D721Med (cell line): ENCODE measurements at regions not wholly inside any gene's neighbourhood (a gene's known extent, or its start where the extent isn't known, plus 50 kb on each side); places are given as distances from the start of the nearest gene placed in this dataset.

ENCODE experiments used
- DNase-seq: peaks from one replicate; pipeline ENCODE4 v3.0.0; 2011; ENCODE audit warnings: low spot score; ENCODE audit not compliant: insufficient read length
- FAIRE-seq: peaks from 2 replicates; lab custom pipeline; 2011; peaks lifted over from hg19 to GRCh38; lab: Jason Lieb, UNC
- TF ChIP-seq, protein P1 (sequence below): IDR thresholded peaks from 2 replicates; pipeline ENCODE4 v1.5.1; 2012; ENCODE audit warnings: mild to moderate bottlenecking, control low read depth; ENCODE audit not compliant: insufficient read depth; ENCODE audit errors: missing control alignments

DNA sequence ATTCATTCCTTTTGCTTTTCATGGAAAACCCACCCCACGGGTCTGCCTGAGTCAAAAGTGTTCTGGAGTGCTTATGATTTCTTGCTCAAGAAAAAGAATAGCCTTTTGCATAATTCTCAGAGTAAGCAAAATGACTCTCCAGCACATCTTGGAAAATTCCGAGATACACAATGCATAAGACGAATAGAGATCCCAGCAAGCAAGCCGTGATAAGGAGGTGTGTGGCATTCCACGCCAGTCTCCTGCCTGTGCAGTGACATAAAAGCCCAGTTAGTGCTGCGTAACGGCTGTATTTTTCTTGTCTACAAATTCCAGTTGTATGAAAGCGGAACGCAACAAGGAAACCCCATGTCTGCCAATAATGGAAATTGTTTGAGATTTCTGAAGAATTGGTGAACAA, 237.9 kb upstream of the GATB start:
- DNase-seq (no peak), FAIRE-seq (no peak)
- TF ChIP-seq, protein P1, sequence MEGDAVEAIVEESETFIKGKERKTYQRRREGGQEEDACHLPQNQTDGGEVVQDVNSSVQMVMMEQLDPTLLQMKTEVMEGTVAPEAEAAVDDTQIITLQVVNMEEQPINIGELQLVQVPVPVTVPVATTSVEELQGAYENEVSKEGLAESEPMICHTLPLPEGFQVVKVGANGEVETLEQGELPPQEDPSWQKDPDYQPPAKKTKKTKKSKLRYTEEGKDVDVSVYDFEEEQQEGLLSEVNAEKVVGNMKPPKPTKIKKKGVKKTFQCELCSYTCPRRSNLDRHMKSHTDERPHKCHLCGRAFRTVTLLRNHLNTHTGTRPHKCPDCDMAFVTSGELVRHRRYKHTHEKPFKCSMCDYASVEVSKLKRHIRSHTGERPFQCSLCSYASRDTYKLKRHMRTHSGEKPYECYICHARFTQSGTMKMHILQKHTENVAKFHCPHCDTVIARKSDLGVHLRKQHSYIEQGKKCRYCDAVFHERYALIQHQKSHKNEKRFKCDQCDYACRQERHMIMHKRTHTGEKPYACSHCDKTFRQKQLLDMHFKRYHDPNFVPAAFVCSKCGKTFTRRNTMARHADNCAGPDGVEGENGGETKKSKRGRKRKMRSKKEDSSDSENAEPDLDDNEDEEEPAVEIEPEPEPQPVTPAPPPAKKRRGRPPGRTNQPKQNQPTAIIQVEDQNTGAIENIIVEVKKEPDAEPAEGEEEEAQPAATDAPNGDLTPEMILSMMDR, result no peak

DNA sequence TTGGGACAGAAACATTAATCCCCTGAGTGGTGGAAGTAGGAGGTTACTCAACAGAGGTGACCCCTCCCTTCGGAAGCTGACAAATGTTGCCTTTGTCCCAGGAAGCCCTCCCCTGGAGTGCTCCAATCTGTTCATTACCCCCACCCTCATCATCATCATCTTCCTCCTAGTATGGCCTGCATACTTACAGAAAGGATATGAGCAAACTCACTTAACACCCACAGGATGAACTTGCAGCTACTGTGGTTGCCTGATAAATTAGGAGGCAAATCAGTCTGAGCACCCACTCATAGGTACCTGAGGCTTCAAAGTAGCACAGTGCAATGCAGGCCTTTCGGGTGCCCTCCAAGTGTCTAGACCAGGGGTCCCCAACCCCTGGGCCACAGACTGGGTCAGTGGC, 236.7 kb upstream of the GATB start:
- no peak for DNase-seq
- FAIRE-seq, result no peak

DNA sequence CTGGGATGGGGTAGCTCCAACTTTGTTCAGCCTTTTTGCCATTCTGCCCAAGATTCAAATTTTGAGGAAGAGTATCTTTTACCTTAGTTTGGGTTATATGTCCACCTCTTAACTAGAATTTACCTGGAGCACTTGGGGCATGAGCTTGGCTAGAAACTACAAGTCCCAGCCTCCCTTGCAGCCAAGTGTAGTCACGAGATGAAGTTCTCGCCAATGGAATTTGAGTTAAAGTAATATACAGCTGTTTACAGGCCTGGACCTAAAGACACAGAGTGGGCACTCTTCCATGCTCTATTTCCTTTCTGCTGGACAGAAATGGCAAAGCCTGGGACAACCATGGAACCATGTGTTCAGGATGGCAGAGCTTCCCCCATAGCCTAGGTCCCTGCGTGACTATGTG, 233.6 kb upstream of the GATB start:
- FAIRE-seq (no peak), DNase-seq (no peak)
- TF ChIP-seq, protein P1, result no peak

More for the DNA sequence above, 236.7 kb upstream of the GATB start:
- TF ChIP-seq, protein P1, result no peak

DNA sequence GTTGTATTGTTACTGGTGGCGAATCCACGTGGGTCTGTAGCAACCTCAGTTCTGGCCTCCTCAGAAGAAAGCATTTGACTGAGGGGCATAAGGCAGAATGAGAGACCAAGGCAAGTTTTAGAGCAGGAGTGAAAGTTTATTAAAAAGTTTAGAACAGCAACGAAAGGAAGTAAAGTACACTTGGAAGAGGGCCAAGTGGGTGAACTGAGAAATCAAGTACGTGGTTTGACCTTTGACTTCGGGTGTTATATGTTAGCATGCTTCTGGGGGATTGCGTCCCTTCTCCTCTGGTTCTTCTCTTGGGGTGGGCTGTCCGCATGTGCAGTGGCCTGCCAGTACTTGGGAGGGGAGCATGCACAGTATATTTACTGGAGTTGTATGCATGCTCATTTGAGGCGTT, 232.7 kb upstream of the GATB start:
- no peak for FAIRE-seq
- TF ChIP-seq, protein P1, result no peak

DNA sequence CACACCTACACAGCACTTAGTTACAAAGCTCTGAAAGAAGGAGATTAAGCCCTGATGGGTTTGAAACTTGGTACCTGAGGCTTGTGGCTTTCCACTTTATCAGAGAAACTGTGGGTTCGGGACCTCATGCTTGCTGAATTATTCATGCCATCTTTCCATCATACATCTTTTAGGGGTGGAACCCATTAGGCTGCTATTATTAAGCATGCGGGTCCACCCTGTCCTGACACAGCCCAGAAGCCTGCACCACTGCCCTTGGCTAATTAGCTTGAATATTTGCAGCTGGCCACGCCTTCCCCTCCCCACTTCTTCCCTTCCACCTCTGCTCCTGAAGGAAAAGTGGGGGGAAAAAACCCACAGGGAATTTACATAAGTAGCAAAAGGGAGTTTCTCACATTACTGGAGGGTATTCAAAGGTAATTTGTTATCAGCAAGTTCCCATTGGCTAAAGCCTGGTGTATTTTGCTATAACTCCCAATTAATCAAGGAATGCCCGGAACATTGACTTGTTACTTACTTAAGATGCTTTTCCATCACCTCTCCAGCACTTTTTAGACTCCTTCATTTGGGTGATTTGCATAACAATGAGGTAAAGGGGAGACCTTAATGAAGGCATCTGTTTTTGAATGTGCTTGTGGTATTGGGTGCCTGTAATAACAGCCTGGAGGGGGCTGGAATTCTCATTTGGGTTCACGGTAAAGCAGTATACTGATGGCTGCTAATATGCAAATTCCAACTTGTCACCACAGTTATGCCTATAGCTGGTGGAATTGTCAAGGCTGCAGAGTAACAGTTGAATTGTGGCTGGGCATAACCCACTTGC, 231.7 kb upstream of the GATB start:
- DNase-seq (no peak), FAIRE-seq (no peak)

More for the DNA sequence above, 232.7 kb upstream of the GATB start:
- DNase-seq, result no peak

DNA sequence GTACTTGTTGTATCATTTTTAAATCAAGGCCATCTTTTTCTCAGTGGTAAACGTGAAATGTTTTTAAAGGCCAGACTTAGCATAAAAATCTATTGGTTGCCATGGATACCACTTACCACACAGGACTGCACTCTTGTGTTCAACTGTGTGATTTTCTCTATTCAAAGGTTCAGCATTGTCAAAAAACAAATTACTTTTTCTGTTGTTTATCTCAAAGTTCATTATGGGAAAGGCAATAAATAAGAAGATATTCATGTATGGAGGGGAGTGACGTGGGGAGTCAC, 231.0 kb upstream of the GATB start:
- FAIRE-seq, result no peak
- TF ChIP-seq, protein P1, result no peak

More for the DNA sequence above, 231.7 kb upstream of the GATB start:
- TF ChIP-seq, protein P1, result no peak

More for the DNA sequence above, 231.0 kb upstream of the GATB start:
- no peak for DNase-seq
